Jurkat, Clone E6-1 (cell line): ENCODE measurements at regions not wholly inside any gene's neighbourhood (a gene's known extent, or its start where the extent isn't known, plus 50 kb on each side); places are given as distances from the start of the nearest gene placed in this dataset.
"Not testable (repeated sequence)": the region's sequence is repeated elsewhere in the genome, so short reads cannot be mapped to it uniquely, and the experiment has no call there.

ENCODE experiments used
- DNase-seq: peaks from one replicate; pipeline ENCODE4 v3.0.0-alpha.2; 2011; ENCODE audit warnings: low read depth, low spot score
- H3K4me3 ChIP-seq: 2 replicates; pipeline ENCODE4 v1.5.1; 2011; ENCODE audit warnings: mild to moderate bottlenecking, low read length, control low read depth, moderate library complexity

DNA sequence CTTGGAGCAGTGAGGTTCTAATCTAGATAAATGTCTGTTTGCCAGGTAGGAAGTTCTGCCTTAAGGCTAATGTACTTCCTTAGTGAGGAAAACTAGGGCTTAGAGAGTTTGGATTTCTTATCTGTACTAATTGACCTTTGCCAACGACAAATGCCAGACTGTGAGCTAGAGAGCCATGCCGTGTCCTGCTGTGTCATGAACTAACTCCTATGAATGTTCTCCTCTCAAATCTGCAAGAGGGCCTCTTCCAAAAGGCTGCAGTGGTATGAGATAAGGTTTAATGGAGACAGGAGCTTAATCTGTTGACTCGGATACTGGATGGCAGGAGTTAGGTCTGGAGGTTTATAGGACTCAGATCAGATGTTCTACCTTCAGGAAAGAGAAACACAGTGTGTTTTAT is 524.9 kb downstream of the NTRK3 start:
- H3K4me3 ChIP-seq: no peak overlapping the region
- no peak for DNase-seq

DNA sequence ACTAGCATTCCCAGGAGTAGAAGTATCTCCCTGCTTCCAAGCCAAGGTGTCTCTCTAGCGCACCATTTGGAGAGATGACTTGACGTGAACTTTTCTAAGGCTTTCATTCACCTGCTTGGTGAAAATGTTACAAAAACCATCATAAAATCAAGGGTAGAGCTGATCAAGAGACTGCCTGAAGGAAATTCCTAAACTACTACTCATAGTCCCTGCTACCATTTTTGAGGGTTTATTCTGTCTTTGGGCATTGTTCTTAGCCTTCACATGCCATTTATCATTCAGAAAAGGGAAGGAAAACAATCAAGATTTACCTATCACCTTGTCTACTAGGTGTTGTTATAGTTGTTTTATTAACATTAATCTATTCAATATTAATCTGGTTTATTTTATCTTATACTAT is 525.8 kb downstream of the NTRK3 start:
- H3K4me3 ChIP-seq: no peak overlapping the region
- DNase-seq: no peak

DNA sequence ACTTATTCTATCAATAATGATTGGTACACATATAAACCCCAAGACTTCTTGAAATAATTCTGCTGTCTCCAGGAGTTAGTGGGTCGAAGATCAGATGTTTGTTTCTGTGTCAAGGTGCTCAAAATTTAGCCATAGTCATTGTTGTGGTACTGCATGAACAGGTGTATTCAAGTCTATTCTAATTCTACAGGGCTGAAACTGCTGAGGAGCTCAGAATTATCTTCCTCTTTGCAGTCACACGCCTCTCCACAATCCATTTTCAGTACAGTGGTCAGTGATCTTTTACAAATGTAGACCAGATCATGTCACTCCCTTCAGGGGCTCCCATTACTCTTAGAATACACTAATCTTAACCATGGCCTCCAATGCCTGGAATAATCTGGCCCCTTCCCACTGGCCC is 527.5 kb downstream of the NTRK3 start:
- no peak for DNase-seq
- no peak overlapping the region for H3K4me3 ChIP-seq

DNA sequence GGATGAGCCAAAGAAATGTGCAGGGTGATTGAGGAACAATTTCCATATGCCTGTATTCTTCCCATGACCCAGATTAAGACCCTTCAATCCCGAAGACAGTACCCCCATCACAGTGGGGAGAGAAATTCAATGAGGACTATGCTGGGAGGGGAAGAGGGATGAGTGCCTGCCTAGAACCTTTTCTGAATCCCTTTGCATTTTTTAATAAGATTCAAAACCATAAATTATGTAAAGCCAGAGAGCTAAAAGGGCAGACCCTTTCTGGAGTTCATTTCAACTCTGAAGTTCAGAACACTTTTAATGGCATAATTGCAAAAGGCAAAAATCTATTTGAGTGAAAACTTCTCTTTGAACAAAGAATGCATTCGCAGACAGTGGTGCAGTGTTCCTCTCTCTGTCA is 529.5 kb downstream of the NTRK3 start:
- no peak overlapping the region for H3K4me3 ChIP-seq
- no peak for DNase-seq

DNA sequence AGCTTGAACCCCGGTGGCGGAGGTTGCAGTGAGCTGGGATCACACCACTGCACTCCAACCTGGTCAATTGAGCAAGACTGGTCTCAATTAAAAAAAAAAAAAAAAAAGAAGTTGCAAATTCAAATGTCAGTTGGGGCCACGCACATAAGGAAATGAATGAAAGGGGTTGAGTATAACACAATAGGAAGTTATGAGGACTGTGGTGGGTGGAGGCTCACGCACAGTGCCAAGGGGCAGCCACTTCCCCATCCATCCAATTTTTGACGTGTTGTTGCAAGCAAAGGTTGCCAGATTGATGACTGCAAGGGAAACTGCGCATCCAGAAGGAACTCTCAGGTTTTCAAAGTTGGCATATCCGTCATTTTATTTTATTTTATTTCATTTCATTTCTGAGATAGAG is 532.2 kb downstream of the NTRK3 start:
- no peak overlapping the region for H3K4me3 ChIP-seq
- DNase-seq: no peak

DNA sequence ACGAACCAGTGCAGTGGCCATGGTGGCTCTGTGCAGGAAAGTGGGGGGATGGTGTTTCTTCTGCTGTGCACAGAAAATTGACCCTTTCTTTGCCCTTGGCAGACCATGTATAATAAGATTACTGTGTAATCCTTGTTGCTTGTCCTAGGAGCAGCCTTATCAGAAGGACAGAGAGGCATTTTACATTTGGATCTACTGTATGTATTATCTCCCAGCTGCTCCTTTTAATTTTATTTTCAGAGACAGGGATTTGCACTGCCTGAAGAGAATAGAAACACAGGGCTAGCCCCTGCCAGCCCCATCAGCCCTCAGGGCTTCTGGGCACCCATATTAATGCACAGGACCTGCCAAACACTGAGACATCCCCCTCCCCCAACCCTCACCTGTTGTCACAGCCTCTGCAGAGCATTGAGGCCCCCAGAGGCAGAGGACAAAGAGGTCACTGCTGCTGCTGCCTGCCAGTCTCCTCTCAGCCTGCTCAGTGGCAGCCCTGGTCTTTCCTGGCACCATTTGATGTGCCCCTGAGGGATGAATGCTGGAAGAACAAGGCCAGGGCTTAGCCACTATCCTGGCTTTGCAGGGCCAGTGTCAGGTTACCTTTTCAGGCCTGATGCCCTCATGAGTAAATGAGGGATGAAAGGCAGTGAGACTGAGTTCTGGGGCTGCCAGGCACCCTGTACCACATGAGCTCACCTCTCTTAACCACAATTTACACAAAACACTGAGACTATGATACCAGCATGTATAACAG is 533.4 kb downstream of the NTRK3 start:
- H3K4me3 ChIP-seq: no peak overlapping the region
- DNase-seq: no peak

DNA sequence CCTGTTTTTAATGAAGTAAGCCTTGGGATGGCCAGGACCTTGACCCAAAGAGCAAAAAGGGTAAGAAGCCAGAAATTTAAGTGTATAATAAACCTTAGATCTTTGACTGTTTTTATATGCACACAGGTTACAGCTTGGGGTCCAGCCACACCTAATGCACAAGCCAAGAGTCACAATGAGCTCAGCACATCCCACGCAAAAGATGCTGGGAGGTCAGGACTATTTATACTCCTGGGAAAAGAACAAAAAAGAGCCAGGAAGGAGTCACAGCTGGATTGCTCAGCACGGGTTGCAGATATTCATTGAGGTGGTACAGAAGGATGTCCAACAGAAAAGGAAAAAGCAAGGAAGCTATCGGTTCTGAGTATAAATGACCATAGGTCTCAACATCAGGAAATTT is 536.3 kb downstream of the NTRK3 start:
- H3K4me3 ChIP-seq: no peak overlapping the region
- DNase-seq: no peak

DNA sequence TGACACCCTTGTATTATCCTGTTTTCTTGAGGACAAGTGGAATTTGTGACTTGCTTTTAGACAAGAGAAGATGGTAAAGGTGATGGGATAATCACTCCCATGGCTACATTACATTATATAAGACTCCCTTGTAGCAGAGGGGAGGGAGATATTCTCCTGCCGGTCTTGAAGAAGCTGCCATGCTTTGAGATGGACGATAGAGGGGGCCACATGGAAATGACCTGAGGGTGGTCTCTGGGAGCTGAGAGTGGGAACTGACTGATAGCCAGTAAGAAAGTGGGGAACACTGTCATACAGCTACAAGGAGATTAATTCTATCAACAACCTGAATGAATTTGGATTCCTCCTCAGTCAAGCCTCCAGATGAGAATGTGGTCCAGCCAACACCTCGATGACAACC is 540.1 kb downstream of the NTRK3 start:
- no peak for DNase-seq
- H3K4me3 ChIP-seq: no peak overlapping the region

DNA sequence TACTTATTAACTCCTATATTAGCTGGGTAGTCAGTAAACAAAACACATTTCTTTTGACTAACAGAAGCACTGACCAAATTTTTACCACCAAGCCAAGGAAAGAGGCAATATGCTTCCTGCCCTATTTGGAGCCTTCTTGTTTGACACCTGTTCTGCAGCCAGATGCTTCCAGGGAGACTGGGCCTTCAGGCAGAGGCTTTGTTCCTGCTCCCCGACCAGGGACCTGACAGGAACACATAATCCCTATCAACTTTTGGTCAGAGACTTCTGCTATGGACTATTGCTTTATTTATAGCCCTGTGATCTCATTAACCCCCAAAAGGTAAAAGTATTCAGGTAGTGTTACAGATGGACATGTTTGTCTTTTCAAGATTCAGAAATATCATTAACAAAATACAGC is 541.3 kb downstream of the NTRK3 start:
- no peak for DNase-seq
- no peak overlapping the region for H3K4me3 ChIP-seq

DNA sequence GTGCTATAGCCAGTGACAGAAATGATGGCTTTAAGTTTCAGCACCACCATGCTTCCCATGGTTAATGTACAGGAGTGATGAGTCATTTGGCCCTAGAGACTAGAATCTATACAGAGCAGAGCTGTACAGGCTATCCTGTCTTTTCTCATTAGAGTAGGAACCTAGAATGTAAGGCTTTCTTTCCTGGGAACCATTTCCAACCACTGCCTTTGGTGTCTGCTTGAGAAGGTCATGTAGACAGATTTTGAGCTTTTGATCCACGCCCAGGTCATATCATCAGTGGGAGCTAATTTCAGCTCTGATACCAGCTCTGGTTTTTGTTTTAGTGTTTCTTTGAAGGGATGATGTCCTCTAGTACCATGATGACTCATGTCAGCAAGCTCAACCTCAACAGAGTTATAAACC is 543.1 kb downstream of the NTRK3 start:
- H3K4me3 ChIP-seq: no peak overlapping the region
- no peak for DNase-seq

DNA sequence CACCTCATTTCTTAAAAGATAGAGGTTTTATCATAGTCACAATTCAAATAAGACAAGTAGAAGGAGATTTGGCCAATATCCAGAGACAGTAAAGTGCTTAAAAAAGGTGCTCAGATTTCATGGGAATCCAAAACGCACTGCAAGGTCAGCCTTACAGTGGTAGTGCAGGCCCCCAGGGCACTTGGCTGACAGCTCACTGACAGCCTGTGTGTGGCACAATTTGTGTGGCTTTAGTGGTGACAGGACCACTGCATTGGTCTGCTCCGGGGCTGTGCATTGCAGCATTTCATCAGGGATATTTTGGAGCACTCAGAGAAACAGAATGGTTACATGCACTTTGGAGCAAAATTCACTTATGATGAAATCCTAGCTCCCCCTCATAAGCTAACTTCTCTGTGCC is 544.3 kb downstream of the NTRK3 start:
- no peak for DNase-seq
- no peak overlapping the region for H3K4me3 ChIP-seq

DNA sequence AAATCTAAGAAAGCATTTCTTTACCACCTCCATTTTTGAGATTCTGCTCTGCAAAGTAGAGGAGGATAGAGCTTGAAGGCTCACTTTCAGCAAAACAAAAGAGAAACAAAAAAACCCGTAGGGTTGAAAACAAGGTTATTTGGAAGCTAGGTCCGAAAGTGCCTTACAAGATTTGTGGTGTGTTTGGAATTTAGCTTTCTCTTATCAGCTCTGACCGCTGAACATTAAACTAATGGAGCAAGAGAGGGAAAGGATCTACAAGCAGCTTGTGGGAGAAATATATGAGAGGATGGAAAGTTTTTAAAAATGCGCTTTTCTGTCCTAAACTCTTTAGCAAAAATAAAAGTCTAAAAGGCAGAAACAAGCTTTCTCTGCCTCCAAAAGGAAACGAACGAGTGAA is 545.5 kb downstream of the NTRK3 start:
- H3K4me3 ChIP-seq: no peak overlapping the region
- no peak for DNase-seq

DNA sequence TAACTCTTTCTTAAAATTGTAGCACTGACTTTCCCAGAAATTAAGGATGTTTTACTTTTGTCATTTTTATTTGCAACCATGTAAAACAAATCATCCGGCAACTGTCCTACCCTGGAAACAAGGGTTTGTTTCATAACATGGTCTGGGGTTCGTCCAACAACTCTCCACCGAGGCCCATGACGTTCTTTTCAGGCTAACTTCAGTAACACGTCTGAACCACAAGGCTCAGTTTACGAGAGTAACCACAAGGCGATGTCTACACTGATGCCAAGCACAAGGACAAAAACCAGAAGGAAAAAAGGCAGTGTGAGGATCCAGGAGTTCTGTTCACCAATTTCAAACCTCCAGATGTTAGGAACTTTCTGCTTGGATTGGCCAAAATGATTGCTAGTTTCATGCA is 546.1 kb downstream of the NTRK3 start:
- H3K4me3 ChIP-seq: no peak overlapping the region
- DNase-seq: no peak

DNA sequence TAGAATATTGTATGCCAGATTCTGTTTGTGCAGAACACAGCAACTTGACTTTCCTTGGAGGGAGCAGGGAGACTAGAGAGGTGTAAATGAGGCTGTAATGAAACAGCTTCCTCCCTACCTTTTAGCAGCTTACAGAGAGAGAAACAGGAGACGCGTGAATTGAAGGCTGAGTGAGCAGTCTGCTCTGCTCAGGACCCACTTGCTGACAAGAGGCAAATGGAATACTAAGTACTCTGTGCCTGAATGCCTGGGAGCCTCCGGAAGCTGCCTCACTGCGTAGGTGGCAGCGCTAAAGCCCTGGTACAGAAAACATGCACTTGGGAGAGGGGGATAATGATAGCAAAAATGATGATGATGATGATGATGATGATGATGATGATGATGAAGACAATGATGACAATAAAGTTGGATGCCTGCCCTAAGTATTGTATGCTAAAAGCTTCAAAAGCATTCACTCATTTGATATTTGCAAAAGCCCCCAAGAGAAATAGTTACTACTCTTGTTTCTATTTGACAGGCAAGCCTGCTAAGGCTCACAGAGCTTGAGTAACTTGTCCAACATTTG is 548.9 kb downstream of the NTRK3 start:
- no peak overlapping the region for H3K4me3 ChIP-seq
- no peak for DNase-seq

DNA sequence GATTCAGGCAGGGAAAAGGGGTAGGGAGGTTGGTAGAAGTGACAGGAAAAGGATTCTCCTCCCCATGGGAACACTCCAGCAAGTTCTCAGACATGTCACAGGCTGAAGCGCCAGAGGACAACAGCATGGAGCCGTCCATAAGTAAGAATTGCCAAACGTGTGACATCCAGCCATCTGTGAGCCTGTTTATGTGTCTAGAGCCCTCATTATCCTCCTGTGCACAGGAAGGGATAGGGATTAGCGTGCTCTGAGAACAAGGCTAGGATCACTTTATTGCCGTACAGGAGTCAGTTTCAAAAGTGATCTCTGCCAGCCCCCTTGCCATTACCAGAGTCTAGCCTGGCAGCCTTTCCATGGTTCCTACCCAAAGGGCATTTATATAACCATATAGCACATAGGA is 549.5 kb downstream of the NTRK3 start:
- no peak overlapping the region for H3K4me3 ChIP-seq
- no peak for DNase-seq

DNA sequence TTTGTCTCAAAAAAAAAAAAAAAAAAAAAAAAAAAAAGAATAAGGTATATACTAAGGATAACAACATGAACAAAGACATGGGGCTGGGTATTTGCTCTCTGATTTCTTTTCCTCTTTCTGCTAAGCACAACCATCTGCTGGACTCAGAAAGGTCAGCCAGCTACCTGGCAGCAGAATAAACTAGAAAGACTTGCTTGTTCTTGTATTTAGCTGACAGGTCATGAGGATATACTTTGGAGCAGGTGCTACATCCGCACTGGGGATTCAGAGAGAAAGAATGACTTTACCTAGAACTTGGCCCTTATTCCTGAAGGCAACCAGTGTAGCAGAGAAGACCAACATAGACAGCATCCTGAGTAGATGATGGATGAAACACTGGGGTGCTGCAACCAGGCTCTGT is 550.5 kb downstream of the NTRK3 start:
- no peak overlapping the region for H3K4me3 ChIP-seq
- DNase-seq: no peak

DNA sequence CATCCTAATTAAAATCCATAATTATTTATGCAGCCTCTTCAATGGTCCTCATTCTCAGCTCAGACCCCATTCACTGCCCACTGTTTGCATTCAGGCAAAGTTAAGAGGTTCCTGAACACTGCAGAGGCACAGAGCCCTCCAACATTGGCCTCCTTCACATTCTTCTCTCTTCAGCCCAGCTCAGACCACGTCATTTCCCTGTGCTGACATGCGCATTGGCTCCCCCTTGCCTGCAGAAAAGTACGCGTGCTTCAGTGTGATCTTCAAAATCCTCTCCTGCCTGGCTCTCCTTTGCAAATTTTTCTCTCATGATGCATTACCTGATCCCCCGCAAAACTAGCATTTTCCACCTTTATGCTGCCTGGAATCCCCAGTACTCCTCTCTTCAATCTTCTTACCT is 552.3 kb downstream of the NTRK3 start:
- H3K4me3 ChIP-seq: no peak overlapping the region
- no peak for DNase-seq

DNA sequence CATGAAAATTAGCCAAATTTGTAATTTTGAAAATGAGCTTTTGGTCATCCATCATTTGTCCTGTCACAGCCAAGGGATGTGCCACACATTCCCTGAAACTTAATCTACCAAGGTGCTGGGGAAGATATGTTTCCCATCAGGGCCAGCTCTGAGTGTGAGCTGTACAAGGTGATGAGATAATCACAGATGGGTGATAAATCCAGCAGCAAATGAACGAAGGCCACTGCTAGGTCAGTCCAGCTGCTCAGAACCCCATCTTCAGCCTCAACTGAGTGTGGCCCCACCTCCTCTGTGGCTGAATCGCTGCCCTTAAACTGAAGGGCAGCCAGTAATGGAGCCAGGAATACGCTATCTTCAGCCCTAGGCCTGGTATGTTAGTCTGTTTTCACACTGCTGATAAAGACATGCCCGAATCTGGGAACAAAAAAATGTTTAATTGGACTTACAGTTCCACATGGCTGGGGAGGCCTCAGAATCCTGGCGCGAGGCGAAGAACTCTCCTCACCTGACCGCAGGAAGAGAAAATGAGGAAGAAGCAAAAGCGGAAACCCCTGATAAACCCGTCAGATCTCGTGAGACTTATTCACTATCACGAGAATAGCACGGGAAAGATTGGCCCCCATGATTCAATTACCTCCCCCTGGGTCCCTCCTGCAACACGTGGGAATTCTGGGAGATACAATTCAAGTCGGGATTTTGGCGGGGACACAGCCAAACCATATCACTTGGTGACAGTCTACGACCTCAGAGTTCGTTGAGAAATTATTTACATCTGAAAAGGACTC is 553.0 kb downstream of the NTRK3 start:
- no peak for DNase-seq
- H3K4me3 ChIP-seq: no peak overlapping the region

DNA sequence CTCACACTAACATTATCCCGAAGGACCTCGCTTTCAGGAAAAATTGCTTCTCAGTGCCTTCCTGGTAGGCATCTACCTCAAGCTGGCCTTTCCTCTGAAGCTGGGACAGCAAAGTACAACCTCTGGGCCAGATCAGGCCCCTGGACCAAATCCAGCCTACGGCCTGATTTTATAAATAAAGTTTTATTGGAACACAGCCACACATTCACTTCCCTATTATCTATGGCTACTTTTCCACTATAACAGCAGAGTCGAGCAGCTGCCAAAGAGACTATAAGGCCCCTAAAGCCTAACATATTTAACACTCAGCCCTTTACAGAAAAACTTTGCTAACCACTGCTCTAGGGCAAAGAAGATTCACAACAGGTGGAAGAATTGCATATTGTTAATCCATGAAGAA is 554.3 kb downstream of the NTRK3 start:
- DNase-seq: no peak
- H3K4me3 ChIP-seq: no peak overlapping the region

DNA sequence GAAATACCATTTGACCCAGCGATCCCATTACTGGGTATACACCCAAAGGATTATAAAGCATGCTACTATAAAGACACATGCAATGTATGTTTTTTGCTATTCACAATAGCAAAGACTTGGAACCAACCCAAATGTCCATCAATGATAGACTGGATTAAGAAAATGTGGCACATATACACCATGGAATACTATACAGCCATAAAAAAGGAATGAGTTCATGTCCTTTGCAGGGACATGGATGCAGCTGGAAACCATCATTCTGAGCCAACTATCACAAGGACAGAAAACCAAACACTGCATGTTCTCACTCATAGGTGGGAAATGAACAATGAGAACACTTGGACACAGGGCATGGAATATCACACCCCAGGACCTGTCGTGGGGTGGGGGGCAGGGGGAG is 558.1 kb downstream of the NTRK3 start:
- not testable (repeated sequence) for DNase-seq, H3K4me3 ChIP-seq

DNA sequence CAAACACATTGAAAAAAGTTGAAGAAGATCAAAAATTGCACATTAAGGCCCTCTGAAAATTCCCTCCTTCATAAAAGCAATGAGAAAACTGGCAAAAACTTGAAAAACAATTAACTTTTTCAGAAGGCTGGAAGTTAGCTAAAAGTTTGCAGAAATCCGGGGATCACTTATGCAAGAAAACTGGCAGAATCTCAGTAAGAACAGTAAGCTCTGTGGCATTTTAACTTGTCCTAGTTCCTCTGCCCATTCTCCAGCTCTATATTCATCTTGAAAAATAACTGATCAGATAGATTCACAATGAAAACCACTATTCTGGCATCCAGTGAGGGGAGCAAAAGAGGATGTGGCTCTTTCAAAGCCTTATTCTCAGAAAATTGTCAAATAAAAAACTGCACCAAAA is 566.8 kb downstream of the NTRK3 start:
- no peak overlapping the region for H3K4me3 ChIP-seq
- no peak for DNase-seq
